Globus pallidus (tissue), 1 donor: ENCODE measurements at regions not wholly inside any gene's neighbourhood (a gene's known extent, or its start where the extent isn't known, plus 50 kb on each side); places are given as distances from the start of the nearest gene placed in this dataset.

Source experiments
- DNase-seq: peaks from one replicate; pipeline ENCODE4 v3.0.0-alpha.2; 2015; ENCODE audit warnings: low spot score

DNA sequence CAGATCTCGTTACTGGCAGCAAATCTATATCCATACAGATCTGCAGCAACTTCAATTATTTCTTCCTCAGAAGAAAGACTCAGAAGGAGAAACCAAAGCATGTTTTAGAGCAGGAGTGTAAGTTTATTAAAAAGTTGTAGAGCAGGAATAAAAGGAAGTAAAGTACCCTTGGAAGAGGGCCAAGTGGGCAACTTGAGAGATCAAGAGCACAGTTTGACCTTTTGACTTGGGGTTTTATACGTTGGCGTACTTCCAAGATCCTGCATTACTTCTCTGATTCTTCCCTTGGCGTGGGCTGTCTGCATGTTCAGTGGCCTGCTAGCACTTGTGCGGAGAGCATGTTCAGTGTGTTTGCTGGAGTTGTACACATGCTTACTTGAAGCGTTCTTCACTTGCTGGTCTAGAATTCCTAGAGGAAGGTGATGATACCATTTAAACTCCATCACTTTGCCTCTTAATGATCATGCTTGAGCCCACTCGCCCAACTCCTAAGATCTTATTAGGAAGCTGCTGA, 1114.7 kb upstream of the PABPC4L start:
- DNase-seq = no peak

DNA sequence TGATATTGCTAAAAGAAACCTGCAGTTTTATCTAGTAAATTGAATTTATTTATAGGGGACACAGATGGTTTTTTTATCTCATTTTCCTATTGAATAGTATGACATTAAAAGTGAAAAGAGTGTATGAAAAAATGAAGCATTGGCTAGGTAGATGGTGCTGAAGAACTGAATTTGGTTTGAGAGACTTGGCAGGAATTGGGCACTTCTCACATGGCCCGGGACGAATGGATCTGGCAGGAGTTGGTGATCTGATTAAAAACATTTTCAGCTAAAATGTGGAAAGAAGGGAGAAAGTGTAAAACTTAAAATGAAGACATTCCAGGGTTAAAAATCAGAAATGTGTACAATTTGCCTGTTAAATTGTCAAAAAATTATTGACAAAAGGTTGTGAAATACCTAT, 1088.5 kb upstream of the PABPC4L start:
- no peak for DNase-seq

DNA sequence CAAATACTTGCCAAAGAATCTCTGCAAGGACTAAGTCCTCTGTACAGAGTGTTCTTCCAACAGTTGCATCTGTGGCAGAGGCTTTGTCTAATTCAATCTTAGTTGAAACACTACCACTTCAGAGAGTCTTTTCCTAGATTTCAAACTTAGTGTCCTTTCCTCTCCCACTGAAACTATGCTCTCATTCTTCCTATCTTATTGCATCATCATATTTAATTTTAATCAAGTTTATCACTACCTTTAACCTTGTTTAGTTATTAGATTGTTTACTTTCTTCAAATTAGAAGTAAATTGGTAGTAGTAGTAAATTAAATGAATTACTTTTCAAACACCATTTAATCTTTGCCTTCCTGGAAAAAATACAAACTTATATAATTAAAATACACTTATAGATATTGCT, 1082.3 kb upstream of the PABPC4L start:
- DNase-seq = no peak

DNA sequence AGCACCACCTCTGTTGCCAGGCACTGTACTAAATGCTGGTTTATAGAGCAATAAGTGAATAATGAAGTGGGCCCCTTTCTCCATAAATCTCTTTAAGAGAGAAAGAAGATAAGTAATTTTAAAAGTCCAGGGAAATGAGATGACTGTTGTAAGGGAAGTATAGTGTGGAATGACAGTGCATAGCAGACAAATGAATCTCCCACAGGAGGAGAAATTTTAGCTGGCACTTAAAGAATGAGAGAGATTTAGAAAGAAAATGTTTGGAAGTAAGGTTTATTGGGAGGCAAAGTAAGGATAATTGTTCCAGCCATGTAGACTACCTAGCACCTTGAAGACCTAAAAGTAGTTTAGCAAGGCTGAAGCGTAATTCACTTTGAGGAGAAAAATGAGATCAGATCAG, 1081.1 kb upstream of the PABPC4L start:
- no peak for DNase-seq

DNA sequence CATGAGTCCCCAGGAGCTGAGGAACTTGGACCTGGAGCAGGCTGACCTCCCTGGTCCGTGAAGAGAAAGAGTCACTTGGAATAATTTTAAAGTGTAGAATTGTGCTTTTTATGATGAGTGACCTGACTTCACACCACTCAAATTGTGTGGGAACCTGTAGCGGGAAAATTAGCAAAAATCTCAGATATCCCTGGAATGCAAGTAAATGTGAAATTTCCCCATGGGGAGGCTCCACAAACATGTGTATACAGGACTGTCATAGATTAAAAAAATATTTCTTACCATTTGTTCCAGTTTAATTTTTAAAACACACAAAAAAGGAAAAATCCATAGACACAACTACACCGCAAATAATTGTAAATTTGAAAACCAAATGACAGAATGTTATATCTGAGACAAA, 1079.6 kb upstream of the PABPC4L start:
- no peak for DNase-seq

DNA sequence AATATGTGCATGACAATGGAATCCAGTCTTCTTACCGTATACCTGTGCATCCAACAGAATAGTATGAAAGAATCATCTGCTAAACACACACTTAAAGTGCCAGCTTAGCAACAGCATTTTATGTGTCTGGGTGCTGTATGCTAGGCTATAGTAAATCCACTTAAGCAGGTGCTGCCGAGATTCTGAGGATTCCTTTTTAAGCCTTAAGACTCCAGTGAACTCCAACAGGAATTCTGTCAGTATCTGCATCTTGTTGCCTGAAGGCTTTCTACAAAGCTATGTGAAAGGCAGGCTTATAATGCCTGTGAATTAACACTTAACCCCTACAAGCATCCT, 1076.4 kb upstream of the PABPC4L start:
- DNase-seq = no peak

DNA sequence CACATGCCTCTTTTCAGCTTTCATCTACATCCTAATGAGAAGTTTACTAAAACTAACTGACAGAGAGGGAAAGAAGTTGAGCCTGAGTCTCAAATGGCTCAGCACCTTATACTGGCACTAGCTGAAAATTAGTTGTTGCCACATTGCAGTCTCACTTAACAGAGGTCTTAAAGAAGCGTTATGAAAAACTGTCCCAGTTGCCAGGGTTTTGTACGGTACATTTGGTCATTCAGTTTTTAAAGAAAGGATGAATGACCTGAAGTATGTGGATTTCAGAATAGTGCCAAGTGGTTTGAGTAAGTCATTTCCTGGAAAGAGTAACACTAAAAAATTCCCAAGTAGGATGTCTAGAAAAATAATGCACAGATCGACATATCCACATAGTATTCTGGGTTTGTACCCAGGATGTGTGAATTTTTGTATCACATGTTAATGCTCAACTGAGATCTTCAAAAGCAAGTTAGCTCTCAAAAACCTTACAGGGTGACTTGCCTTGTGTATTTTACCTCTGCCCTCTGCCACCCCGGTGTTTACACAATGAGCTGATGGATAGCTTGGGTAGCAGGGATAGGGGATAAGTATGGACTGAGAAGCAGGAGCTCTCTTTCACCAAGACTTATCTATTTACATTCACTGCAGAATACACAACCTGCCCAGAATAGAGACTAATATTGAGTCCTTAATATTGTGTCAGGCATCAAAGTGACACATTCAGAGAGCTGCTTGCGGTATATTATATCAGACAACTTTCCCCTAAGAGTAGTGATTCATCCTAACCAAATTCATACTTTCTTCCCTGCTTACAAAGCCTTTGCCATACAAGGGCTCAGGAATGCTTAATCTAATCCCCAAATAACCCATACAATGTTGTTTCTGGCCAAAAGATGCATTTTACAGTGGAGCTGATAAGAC, 1075.7 kb upstream of the PABPC4L start:
- DNase-seq = no peak

DNA sequence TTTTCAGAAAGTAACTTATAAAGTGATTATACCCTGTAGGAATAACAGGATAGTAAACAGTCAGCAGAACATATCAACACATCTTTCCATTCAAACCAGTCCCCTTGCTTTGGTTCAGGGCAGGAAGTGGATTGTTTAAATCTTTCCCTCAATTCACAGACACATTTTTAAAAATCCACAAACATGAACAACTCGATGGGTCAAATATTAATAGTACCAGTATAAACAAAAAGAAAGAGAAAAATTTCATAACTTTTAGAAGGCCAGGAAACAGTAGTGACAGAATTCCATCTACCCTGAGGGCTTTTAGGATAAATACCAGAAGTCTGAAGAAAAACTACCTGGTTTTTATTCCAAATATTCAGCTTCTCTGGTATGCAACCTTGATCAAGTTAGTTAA, 1072.8 kb upstream of the PABPC4L start:
- DNase-seq = no peak

DNA sequence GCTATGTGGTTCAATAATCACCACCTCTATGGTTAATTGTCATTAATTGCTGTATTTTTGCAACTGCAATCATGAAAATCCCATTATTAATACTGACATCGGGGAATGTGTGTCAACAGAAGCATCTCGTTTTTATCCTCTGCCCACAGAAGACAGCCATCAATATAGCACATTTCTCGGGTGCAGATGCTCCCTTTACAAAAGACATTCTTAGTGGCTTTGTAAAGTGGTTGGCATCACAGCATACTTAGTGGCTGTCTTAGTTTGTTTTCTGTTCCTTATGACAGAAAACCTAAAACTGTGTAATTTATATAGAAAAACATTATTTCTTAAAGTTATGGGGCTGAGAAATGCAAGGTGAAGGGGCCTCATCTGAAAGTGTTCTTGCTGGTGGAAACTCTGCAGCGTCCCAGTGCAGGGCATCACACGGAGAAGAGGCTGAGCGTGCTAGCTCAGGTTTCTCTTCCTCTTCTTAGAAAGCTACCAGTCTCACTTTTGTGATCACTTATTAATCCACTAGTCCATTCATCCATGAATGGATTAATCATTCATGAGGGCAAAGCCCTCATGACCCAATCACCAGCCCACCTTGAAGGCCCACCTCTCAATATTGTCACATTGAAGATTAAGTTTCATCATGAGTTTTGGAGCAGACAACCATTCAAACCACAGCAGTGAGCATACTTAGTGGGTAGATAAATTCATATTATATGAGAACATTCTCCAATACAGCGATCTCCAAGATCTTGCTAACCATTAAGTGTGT, 1067.7 kb upstream of the PABPC4L start:
- DNase-seq = no peak

DNA sequence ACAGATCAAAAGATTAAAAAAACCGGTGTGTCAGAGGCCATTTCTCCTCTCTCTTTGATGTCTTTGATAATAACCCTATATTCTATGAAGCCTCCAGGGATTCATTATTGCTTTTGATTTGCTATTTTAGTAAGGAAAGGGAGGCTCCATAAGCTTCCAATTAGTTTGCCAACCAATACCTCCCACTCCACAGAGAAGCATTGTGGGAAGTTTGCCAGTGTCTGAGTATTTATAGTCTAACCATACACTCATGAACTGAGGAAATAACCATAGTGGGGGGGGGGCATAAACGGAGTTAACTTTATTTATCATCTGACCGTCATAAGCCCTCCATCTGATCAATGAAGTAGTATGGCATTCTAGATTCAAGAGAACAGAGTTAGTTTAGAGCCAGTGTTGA, 1066.8 kb upstream of the PABPC4L start:
- no peak for DNase-seq

DNA sequence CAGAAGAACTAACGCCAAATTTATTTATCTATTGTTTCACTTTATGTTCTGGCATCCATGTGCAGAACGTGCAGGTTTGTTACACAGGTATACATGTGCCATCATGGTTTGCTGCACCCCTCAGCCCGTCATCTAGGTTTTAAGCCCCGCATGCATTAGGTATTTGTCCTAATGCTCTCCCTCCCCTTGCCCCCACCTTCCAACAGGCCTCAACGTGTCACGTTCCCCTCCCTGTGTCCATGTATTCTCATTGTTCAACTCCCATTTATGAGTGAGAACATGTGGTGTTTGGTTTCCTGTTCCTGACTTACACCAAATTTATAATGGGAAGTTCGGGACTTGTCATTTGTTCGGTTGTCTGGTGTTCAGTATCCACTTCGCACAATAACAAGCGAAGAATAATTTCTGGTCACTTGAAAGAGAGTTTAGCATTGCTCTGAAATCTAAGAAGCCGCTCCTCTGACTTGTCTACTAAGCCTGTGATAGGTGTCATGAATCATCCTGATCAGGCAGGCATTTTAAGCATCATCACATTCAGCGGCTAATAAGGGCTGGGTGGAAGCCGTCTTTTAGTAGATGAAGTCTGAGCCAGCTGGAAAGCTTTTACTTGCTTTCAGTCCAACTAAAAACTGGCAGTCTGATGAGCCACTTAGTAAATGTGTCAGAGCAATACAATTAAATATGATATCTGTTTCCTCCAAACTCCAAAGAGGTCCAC, 1065.7 kb upstream of the PABPC4L start:
- no peak for DNase-seq

DNA sequence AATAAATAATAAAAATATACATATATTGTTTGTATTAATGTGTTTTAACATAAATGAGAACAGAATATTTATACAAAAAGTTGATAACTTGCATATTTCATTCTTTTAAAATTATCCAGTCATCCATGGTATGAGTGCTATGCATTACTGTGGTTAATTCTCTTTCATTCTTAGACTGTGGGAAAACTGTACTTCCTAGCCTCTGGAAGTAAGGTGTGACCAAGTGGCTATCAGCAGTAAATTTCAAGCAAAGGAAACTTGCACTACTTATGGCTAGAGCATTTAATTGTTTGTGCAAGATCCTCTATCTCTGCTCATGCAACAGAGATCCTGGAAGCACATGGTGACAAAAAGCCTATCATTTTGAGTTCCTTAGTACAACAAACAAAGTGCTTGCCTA, 1054.5 kb upstream of the PABPC4L start:
- no peak for DNase-seq

DNA sequence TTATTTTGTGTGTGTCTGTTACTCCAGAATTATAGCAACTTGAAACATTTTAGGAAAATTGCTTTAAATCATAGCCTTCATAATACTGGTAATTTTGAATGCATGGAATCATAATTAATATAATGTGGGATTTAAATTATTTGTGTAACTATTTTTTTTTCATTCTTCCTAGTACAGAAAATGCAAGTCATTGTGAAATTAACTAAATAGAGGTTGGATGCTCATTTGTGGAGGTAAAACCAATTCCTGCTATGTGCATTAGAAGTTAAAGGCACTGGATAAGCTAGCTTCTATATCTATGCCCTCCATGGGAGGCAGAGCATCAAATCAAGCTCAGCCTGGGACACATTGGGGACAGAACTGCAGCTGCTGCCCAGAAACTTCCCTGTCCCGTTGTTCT, 1048.5 kb upstream of the PABPC4L start:
- no peak for DNase-seq

DNA sequence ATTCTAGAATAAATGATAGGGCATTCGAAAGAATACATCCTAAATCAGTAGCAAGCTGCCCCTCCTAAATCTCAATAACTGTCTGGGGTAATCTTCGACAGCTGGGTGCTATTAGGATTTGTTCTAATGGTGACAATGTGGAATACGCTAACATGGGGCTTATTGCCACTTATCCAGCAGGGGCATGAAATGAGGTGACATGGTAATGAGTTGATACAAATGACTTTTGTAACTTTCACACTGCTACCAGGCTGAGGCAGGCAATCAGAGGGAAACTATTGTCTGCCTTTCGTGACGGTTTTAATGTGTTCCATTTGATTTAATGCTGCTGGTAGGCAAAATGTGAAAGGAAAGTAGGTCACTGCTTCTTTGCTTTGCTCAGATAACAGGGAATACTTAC, 1047.4 kb upstream of the PABPC4L start:
- DNase-seq = no peak

DNA sequence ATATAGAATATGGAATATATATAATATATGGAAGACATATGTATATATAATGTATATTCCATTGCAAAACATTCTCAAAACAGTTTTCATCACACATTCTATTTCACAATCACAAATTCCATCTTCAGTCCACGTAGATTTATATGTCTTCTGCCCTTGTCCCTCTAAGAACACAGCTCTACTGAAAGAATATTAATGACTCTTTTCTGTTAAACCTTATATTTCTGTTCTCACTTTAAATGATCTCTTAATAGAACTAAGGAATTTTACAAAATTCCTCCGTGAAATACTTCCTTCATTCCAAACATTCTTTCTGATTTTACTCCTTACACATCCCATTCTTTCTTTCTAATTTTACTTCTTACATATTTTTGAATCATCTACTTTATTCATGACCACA, 1043.1 kb upstream of the PABPC4L start:
- DNase-seq = no peak

DNA sequence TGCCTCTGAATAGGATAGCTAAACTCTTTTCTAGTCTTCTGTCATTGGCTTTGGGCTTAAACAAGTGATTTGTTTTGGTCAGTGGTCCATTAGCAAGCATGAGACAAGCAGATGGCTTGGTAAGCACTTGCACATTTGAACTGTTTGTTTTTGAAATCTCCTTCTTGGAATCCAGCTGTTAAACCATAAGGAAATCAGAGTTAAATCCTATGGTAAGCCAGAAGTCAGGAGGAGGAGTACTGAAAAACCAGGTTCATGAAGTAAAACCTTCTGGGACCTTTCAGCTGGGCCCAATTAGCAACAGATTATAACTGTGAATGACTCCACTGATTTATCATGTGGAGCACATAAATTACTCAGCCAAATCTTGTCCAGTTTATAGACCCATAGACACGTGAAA, 1042.5 kb upstream of the PABPC4L start:
- DNase-seq = no peak

DNA sequence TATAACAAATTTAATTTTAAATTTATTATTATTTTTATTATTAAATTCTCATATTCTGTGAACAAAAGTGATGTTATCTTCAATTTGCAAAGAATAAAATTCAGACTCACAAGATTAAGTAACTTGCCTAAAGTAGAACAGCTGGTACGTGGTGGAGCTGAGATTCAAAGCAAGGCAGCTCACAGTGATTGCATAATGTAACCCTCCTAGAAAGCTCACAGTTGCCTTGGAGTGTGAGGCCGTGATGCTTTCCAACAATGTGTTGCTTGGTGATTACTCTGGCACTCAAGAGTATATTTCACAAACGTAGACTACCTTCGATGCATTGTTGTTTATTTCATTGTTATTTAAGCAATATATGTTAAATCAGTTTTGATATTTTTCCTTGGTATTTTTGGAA, 1039.2 kb upstream of the PABPC4L start:
- DNase-seq = no peak

DNA sequence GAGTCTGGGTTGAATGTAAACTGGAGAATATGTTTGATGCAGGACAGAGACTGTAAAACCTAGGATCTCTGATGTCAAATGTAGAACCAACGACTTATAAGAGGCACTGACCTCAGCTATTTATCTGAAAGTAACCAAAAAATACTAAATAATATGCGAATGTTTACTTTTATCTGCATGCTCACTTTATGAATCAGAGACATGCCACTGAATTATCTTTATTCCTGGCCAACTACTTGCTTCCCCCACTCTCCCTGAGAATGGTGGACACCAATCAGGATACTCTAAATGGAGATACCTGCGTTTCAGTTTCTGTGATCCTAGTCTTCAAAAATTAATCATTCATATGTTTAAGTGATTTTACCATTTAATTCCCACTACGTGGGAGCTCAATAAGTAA, 1038.4 kb upstream of the PABPC4L start:
- DNase-seq = no peak

DNA sequence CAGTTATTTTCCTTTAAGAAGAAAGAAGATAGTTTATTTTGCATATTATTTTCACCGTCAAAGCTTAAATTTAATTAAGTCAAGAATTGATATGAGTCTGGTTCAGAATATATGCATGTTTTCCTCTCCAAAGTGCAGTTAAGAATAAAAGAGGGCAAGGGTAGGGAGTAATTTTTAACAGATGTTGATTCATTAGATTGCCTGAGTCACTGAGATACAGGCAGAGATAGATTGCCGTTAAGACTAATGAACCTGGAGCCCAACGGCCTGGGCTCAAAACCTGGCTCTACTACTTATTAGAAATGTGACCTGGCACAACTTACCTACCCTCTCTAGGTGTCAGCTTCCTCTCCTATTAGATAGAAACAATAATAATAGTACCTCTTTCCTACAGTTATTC, 1037.4 kb upstream of the PABPC4L start:
- no peak for DNase-seq

DNA sequence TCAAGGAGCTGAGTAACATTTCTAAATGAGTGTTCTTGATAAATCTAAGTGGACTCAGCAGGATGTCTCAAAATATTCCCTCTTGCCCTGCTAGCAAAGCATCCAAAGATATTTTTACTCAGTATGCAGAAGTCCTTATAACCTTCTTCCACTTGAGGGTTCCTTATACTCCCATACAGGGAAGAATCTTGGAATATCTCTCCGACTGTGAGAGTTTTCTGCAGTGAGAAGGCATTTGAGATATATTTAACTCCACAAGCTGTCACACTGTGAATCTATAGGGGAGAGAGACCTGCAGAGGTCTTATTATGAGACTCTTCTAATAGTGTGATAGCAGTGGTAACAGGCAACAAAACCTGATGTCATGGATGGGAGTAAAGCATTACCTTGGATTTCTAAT, 1034.5 kb upstream of the PABPC4L start:
- no peak for DNase-seq

DNA sequence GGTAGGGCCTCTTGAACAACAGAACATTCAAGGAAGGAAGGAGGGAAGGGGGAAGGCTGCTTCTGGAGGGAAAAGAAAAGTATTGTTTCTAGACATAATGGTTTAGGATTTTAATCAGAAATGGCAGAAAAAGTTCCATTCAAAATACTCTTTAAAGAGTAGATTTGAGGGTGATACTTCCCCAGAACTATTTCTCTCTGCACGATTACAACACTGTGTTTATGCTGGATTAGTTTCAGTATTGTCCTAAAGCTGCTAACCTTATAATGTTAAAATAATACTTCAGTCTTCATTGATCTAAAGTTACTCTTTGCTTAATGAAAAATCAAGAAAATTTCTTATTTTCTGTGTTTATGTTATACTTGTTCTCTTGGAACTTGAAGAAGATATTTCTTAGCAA, 1026.3 kb upstream of the PABPC4L start:
- no peak for DNase-seq

DNA sequence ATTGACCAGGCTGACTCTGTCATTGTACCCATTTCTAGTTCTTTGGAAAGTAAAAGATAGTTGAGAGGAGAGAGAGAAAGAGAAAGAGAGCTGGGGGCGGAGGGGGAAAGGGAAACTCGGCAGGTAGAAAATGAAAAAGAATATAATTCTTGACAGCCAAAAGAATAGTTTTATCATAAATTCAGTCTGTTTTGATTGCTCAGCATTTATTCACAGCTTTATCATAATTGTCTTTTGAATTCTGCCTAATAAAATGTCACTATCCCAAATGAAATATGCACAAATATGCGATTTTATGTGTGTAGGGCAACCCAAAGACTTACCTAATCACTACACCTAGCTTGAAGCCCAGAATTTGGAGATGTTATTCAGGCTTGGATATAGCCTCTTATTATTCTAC, 1024.0 kb upstream of the PABPC4L start:
- DNase-seq = no peak

DNA sequence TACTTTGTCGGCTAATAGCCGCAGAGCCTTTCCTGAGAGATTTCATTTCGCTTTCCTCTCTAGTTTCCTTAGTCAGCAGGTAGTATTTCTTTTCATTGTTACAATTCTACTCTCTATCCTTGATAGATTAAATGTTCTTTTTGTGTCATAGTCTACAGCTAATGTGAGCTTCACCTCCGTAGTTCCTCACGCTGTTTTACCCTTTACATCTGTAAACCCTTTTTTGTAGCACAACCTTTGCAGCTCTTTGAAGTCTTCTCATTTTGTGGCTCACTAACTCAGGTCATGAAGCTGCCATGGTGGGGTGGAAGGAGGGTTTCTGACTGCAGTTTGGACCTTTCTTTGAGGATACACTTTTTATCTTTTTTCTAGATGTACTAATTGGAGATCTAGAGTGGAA, 1008.8 kb upstream of the PABPC4L start:
- no peak for DNase-seq
